ENCODE measurements at regions not wholly inside any gene's neighbourhood (a gene's known extent, or its start where the extent isn't known, plus 50 kb on each side); places are given as distances from the start of the nearest gene placed in this dataset.
"Not testable (repeated sequence)": the region's sequence is repeated elsewhere in the genome, so short reads cannot be mapped to it uniquely, and the experiment has no call there.

GRCh38 chr7:136104269-136104603 is 127.1 kb upstream of the MTPN start:
- DNase-seq: no peak

GRCh38 chr7:136103545-136104268 is 126.5 kb upstream of the MTPN start:
- no peak for DNase-seq

- DNase-seq: no peak
Measured at GRCh38 chr7:136102881-136103280, 125.7 kb upstream of the MTPN start.

GRCh38 chr7:136092714-136093113 is 115.6 kb upstream of the MTPN start:
- DNase-seq: not testable (repeated sequence)

- DNase-seq: no peak
Measured at GRCh38 chr7:136087881-136088280, 110.7 kb upstream of the MTPN start.

- DNase-seq: peak in 1 of 2 experiments; percentile 7
Measured at GRCh38 chr7:136086712-136087111, 109.6 kb upstream of the MTPN start.

GRCh38 chr7:136079934-136080333 is 102.8 kb upstream of the MTPN start:
- no peak for DNase-seq

- DNase-seq: no peak
Measured at GRCh38 chr7:136079478-136079892, 102.3 kb upstream of the MTPN start.

- no peak for DNase-seq
Measured at GRCh38 chr7:136079066-136079465, 101.9 kb upstream of the MTPN start.

- no peak for DNase-seq
Measured at GRCh38 chr7:136078630-136079029, 101.5 kb upstream of the MTPN start.

GRCh38 chr7:136076954-136077353 is 99.8 kb upstream of the MTPN start:
- no peak for DNase-seq

GRCh38 chr7:136074843-136075242 is 97.7 kb upstream of the MTPN start:
- DNase-seq: peak; percentile 55 to 71

GRCh38 chr7:136072447-136072846 is 95.3 kb upstream of the MTPN start:
- no peak for DNase-seq

GRCh38 chr7:136070736-136071505 is 93.8 kb upstream of the MTPN start:
- DNase-seq: peak; percentile 48 to 56

- no peak for DNase-seq
Measured at GRCh38 chr7:136069840-136070529, 92.8 kb upstream of the MTPN start.

GRCh38 chr7:136067277-136067676 is 90.1 kb upstream of the MTPN start:
- DNase-seq: no peak

- DNase-seq: no peak
Measured at GRCh38 chr7:136066304-136067143, 89.4 kb upstream of the MTPN start.

- DNase-seq: no peak
Measured at GRCh38 chr7:136064627-136065237, 87.6 kb upstream of the MTPN start.

GRCh38 chr7:136064081-136064480 is 86.9 kb upstream of the MTPN start:
- DNase-seq: no peak

GRCh38 chr7:136063326-136063666 is 86.1 kb upstream of the MTPN start:
- no peak for DNase-seq

GRCh38 chr7:136062625-136063325 is 85.6 kb upstream of the MTPN start:
- peak in 1 of 2 experiments; percentile 5 for DNase-seq

GRCh38 chr7:136061433-136061832 is 84.3 kb upstream of the MTPN start:
- DNase-seq: no peak

Data from NCI-H526 (cell line).